GM12878 (cell line): ENCODE measurements at regions not wholly inside any gene's neighbourhood (a gene's known extent, or its start where the extent isn't known, plus 50 kb on each side); places are given as distances from the start of the nearest gene placed in this dataset.
A peak's percentile ranks its signal among the peaks of the same experiment; 100 is the strongest.

Source experiments
- ATAC-seq: fragments of 200-7000 bp; cut with Tn5 transposase; 3 replicates; pipeline ENCODE4 v1.9.1; 2020; ENCODE audit warnings: mild to moderate bottlenecking, moderate library complexity
- BruUV-seq: library from RNA; stranded (reverse); fragments of 400-500 nt; replicated peaks from 2 replicates; lab custom pipeline; 2021; lab: Mats Ljungman, UMichigan
- CTCF ChIA-PET: fragments of 300-600 bp; sonication (Branson Sonifier 250); formaldehyde crosslinking; extraction: SDS; loops from one replicate; lab custom pipeline; 2021; ENCODE audit warnings: inconsistent platforms; lab: Yijun Ruan, JAX
- POLR2A ChIA-PET: fragments of 350-600 bp; formaldehyde crosslinking; extraction: SDS; loops from one replicate; lab custom pipeline; 2021; ENCODE audit warnings: inconsistent platforms; lab: Charles Lee
- RAD21 ChIA-PET: fragments of 300-600 bp; sonication (Branson Sonifier 250); formaldehyde crosslinking; loops from one replicate; lab custom pipeline; 2023; ENCODE audit warnings: antibody characterized with exemption; ENCODE audit not compliant: unreplicated experiment; lab: Charles Lee
- SMC1A ChIA-PET: fragments of 300-600 bp; sonication (Branson Sonifier 250); formaldehyde crosslinking; loops from one replicate; lab custom pipeline; 2023; ENCODE audit not compliant: unreplicated experiment, uncharacterized antibody; lab: Charles Lee
- DNase-seq: peaks from one replicate; pipeline ENCODE4 v3.0.0-alpha.2; 2011; ENCODE audit warnings: low read depth, low spot score
- FAIRE-seq: peaks from 3 replicates; lab custom pipeline; 2011; peaks lifted over from hg19 to GRCh38; lab: Jason Lieb, UNC
- H2AFZ ChIP-seq: 2 replicates; pipeline ENCODE4 v1.6.0; 2011; ENCODE audit warnings: low read depth, low read length, control low read depth; ENCODE audit not compliant: control insufficient read depth
- H3K27ac ChIP-seq: 2 replicates; pipeline ENCODE4 v1.5.1; 2011; ENCODE audit warnings: control low read depth; ENCODE audit not compliant: control insufficient read depth, insufficient read depth
- H3K27me3 ChIP-seq, 2 experiments: replicated peaks in 1 of 2; 2 replicates each; pipeline versions ENCODE4 v1.6.0 to v1.6.1; 2011; ENCODE audit warnings: low read length in 1 of 2; ENCODE audit not compliant: control insufficient read depth in 2 of 2, insufficient read depth in 2 of 2
- H3K36me3 ChIP-seq, 2 experiments: 2 replicates each; pipeline ENCODE4 v1.5.1; 2011; ENCODE audit warnings: low read length in 1 of 2; ENCODE audit not compliant: control insufficient read depth in 2 of 2, insufficient read depth in 2 of 2
- H3K4me1 ChIP-seq: 2 replicates; pipeline ENCODE4 v1.6.1; 2011; ENCODE audit warnings: mild to moderate bottlenecking, low read length, moderate library complexity, mixed read lengths; ENCODE audit not compliant: control insufficient read depth, insufficient read depth
- H3K4me2 ChIP-seq: 2 replicates; pipeline ENCODE4 v1.6.0; 2011; ENCODE audit warnings: control low read depth; ENCODE audit not compliant: control insufficient read depth, insufficient read depth
- H3K4me3 ChIP-seq: fragments of 200-600 bp; sonication (generic); 2 replicates; pipeline ENCODE4 v1.5.1; 2016
- H3K79me2 ChIP-seq: 2 replicates; pipeline ENCODE4 v1.6.0; 2011; ENCODE audit warnings: low read length; ENCODE audit not compliant: control insufficient read depth, insufficient read depth
- H3K9ac ChIP-seq: 2 replicates; pipeline ENCODE4 v1.8.0; 2011; ENCODE audit warnings: low read length, control low read depth, mixed read lengths; ENCODE audit not compliant: control insufficient read depth, insufficient read depth
- H3K9me3 ChIP-seq: replicated peaks from 3 replicates; pipeline ENCODE4 v1.5.1; 2011; ENCODE audit warnings: mild to moderate bottlenecking, low read length; ENCODE audit not compliant: control insufficient read depth, insufficient read depth
- H4K20me1 ChIP-seq: 2 replicates; pipeline ENCODE4 v1.6.0; 2011; ENCODE audit not compliant: control insufficient read depth, insufficient read depth
- HDAC6 ChIP-seq: fragments of 200-600 bp; sonication (generic); IDR thresholded peaks from one replicate; pipeline ENCODE4 v1.8.0; 2017; ENCODE audit warnings: antibody characterized with exemption; ENCODE audit not compliant: unreplicated experiment
- MTA3 ChIP-seq: IDR thresholded peaks from 2 replicates; pipeline ENCODE4 v1.6.1; 2012; ENCODE audit warnings: low read length, inconsistent platforms, borderline replicate concordance
- NFXL1 ChIP-seq: fragments of 450-650 bp; IDR thresholded peaks from 2 replicates; pipeline ENCODE4 v1.6.1; 2017; ENCODE audit warnings: antibody characterized with exemption, mild to moderate bottlenecking, borderline replicate concordance
- PBX3 ChIP-seq: IDR thresholded peaks from 2 replicates; pipeline ENCODE4 v1.6.1; 2011; ENCODE audit warnings: mild to moderate bottlenecking, low read depth, low read length, moderate library complexity; ENCODE audit not compliant: insufficient replicate concordance
- RAD51 ChIP-seq: fragments of 450-650 bp; IDR thresholded peaks from 2 replicates; pipeline ENCODE4 v1.6.1; 2016; ENCODE audit warnings: moderate library complexity, mild to moderate bottlenecking, inconsistent platforms
- SMAD1 ChIP-seq: fragments of 450-650 bp; IDR thresholded peaks from 2 replicates; pipeline ENCODE4 v1.6.1; 2018; ENCODE audit warnings: mild to moderate bottlenecking, low read depth; ENCODE audit not compliant: partially characterized antibody
- YY1 ChIP-seq: IDR thresholded peaks from 2 replicates; pipeline ENCODE4 v1.6.1; 2011; ENCODE audit warnings: low read depth, mild to moderate bottlenecking, low read length
- ZBTB11 ChIP-seq: fragments of 450-650 bp; formaldehyde crosslinking; IDR thresholded peaks from 2 replicates; pipeline ENCODE4 v1.5.0; 2022; ENCODE audit warnings: mild to moderate bottlenecking, missing genetic modification characterization
- ZNF207 ChIP-seq: fragments of 450-650 bp; IDR thresholded peaks from 2 replicates; pipeline ENCODE4 v1.6.1; 2014; ENCODE audit warnings: antibody characterized with exemption, mild to moderate bottlenecking, borderline replicate concordance
- ZSCAN29 ChIP-seq: fragments of 450-650 bp; IDR thresholded peaks from 2 replicates; pipeline ENCODE4 v1.6.1; 2017; ENCODE audit warnings: mild to moderate bottlenecking, moderate library complexity
- WGBS: methylation state at CpG from one replicate; pipeline ENCODE4 v1.1.6; 2016; ENCODE audit warnings: low lambda C conversion rate; ENCODE audit not compliant: insufficient replicate concordance, insufficient coverage; ENCODE audit errors: missing lambda C conversion rate; 5-methylcytosine and 5-hydroxymethylcytosine counted together
- in situ Hi-C: fragments of 300-500 bp; cut with MboI; formaldehyde crosslinking; loops from 9 replicates; pipeline ENCODE4 v1.14.3; 2018; ENCODE audit warnings: mixed read lengths
- intact Hi-C: fragments of 100-400 bp; cut with micrococcal nuclease; formaldehyde crosslinking; loops from one replicate; pipeline ENCODE4 v1.14.2; 2022; ENCODE audit not compliant: unreplicated experiment

GRCh38 chr15:95733931-95734330 lies 596.6 kb upstream of the NR2F2 start:
- Histone ChIP-seq H3K4me2 (no peak overlapping the region), H4K20me1 (no peaks in the 10 kb centered on the region), H3K9ac (no peak overlapping the region), H3K4me1 (no peaks in the 10 kb centered on the region; the same call in 1 of the 2 replicates), H3K9me3 (peaks cover 3% of the 10 kb centered on the region; the same call in 2 of the 3 replicates), H3K79me2 (no peaks in the 10 kb centered on the region), H3K27me3 (no peaks in the 10 kb centered on the region), H3K36me3 (no peaks in the 10 kb centered on the region), H2AFZ (peak overlapping the region; percentile 72), H3K4me3 (no peak overlapping the region), H3K27ac (no peak overlapping the region)
- ATAC-seq = peak; percentile 61
- no peak for FAIRE-seq
- TF ChIP-seq YY1 (peak; percentile 62; the same call in 1 of the 2 replicates), ZSCAN29 (no peak)
- 21% methylated on average over 3 of the region's 3 CpGs for WGBS
- CTCF ChIA-PET = interaction anchor here (0.9 kb wide), 2 partner anchors 95 to 136 kb away, joined by 3 read pairs; no protein-coding TSS in a partner anchor
- RAD21 ChIA-PET = no interaction called here
- no TSS peak for BruUV-seq
- SMC1A ChIA-PET = interaction anchor here (0.6 to 1.6 kb wide), 5 partner anchors 15 to 117 kb away, joined by 3 to 4 read pairs (median 3); no protein-coding TSS in a partner anchor
- intact Hi-C loops = no loop called here
- in situ Hi-C loops = no loop called here
- no peak for DNase-seq
- POLR2A ChIA-PET = no interaction called here

- Histone ChIP-seq H3K4me2 (no peak overlapping the region), H3K36me3 (no peaks in the 10 kb centered on the region), H3K4me1 (no peaks in the 10 kb centered on the region; the same call in 1 of the 2 replicates), H4K20me1 (no peaks in the 10 kb centered on the region), H3K79me2 (no peaks in the 10 kb centered on the region), H3K27ac (no peak overlapping the region), H3K9me3 (peaks cover 3% of the 10 kb centered on the region; the same call in 2 of the 3 replicates), H3K9ac (no peak overlapping the region), H2AFZ (peak overlapping the region; percentile 28; the same call in 1 of the 2 replicates), H3K27me3 (no peaks in the 10 kb centered on the region), H3K4me3 (no peak overlapping the region)
- SMC1A ChIA-PET = interaction anchor here (0.6 to 1.6 kb wide), 4 partner anchors 9 to 94 kb away, joined by 3 read pairs; no protein-coding TSS in a partner anchor
- no TSS peak for BruUV-seq
- no peak for DNase-seq
- POLR2A ChIA-PET = no interaction called here
- intact Hi-C loops (no loop called here), in situ Hi-C loops (no loop called here)
- WGBS = 23% methylated on average over 6 of the region's 6 CpGs
- no peak for TF ChIP-seq SMAD1
- TF ChIP-seq HDAC6 = no peak
- TF ChIP-seq RAD51 = no peak
- TF ChIP-seq PBX3 = no peak
- no peak for TF ChIP-seq MTA3
- no peak for TF ChIP-seq ZBTB11 (CRISPR knock-in tag)
- TF ChIP-seq NFXL1 = no peak
- no peak for TF ChIP-seq ZNF207
- no peak for FAIRE-seq
- ATAC-seq = no peak; the same call in 2 of the 3 replicates
- CTCF ChIA-PET = interaction anchor here (0.9 kb wide), 1 partner anchor 137 kb away, joined by 3 read pairs; no protein-coding TSS in a partner anchor
- RAD21 ChIA-PET = no interaction called here
Observed at GRCh38 chr15:95734422-95735316, 595.8 kb upstream of the NR2F2 start.
